ENCODE measurements at regions not wholly inside any gene's neighbourhood (a gene's known extent, or its start where the extent isn't known, plus 50 kb on each side); places are given as distances from the start of the nearest gene placed in this dataset.

DNA sequence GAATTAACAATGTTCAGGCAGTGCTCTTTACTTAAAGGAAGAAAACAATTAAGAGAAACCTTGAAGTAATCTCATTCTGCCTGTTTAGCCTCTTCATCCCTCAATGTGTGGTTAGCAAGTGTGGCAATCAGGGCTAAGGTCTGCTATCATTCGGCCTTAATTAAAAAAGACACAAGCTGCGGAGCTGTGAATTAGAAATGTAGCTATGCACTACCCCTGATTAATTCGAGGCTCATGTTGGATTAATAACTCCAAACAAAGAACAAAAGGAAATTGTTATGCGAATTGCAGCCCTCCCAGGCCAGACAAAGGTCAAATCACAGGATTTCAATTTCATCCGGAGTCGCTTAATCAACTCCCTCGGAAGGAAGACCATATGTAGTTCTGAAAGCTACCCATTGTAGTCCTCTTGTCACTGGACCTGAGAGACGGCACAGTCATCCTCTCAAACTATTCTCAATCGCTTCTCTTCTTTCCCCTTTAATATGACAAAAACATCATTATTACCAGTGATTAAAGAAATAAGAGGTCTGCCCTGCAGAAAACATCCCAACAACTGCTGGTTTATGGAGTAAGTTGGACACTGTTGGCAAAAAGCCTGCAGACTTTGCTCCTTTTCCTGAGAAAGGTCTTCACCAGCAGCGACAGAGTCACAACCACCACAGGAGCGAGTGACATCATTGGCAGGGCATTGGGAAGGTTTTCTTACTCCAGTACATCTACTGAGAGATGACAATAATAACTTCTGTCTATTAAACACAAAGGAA is 71.1 kb upstream of the SOX5 start:
- ATAC-seq (no peak), DNase-seq (ENCODE audit: low read depth, low spot score) (no peak)
- Histone ChIP-seq H3K4me1 (ENCODE audit: control insufficient read depth, insufficient read depth, low read length) (no peaks in the 10 kb centered on the region), H3K9me3 (ENCODE audit: control insufficient read depth, insufficient read depth, low read depth, low read length) (no peaks in the 10 kb centered on the region), H3K27ac (ENCODE audit: low read length) (no peak overlapping the region), H3K4me3 (ENCODE audit: low read depth in 2 of 2, low read length in 2 of 2) (no peak overlapping the region), H3K27me3 (ENCODE audit: control insufficient read depth, insufficient read depth, low read length) (no peaks in the 10 kb centered on the region), H3K36me3 (ENCODE audit: control insufficient read depth, insufficient read depth, low read length) (no peaks in the 10 kb centered on the region)
- TF ChIP-seq SIN3A (IDR thresholded peaks at IDR 0.05; ENCODE audit: borderline replicate concordance, insufficient read depth, low read depth, low read length) (no peak), TCF7L2 (IDR thresholded peaks at IDR 0.05; ENCODE audit: low read depth, low read length) (no peak)
- ChIA-PET POLR2A (no interaction called here), CTCF (no interaction called here)
- intact Hi-C loops (cut with micrococcal nuclease; ENCODE audit: unreplicated experiment) = no loop called here
- no TSS peak for BruUV-seq (replicated peaks)
- in situ Hi-C loops (cut with HindIII; ENCODE audit: low pct_unique_long_range_greater_than_20kb, low sequenced_read_pairs) = no loop called here

DNA sequence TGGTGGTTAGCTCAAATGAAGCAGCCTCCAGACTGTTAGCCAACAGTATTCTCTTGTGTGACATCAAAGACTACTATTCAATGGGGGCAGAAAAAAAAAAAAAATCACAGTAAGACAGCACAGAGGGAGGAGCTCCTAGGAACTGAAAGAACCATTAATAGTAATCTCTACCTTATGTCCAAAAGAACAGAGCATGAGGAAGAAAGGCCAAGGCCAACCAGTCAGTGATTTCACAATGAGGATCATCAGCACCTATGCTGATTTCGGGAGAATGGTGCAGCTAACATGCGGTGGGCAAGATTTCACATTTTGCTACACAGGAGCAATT is 66.3 kb upstream of the SOX5 start:
- no TSS peak for BruUV-seq (replicated peaks)
- Histone ChIP-seq H3K36me3 (ENCODE audit: control insufficient read depth, insufficient read depth, low read length) (no peaks in the 10 kb centered on the region), H3K4me1 (ENCODE audit: control insufficient read depth, insufficient read depth, low read length) (no peaks in the 10 kb centered on the region), H3K27ac (ENCODE audit: low read length) (no peak overlapping the region), H3K4me3 (ENCODE audit: low read depth in 2 of 2, low read length in 2 of 2) (no peak overlapping the region), H3K27me3 (ENCODE audit: control insufficient read depth, insufficient read depth, low read length) (no peaks in the 10 kb centered on the region), H3K9me3 (ENCODE audit: control insufficient read depth, insufficient read depth, low read depth, low read length) (no peaks in the 10 kb centered on the region)
- no peak for DNase-seq (ENCODE audit: low read depth, low spot score)
- ChIA-PET CTCF (no interaction called here), POLR2A (no interaction called here)
- ATAC-seq = no peak
- intact Hi-C loops (cut with micrococcal nuclease; ENCODE audit: unreplicated experiment) = no loop called here
- in situ Hi-C loops (cut with HindIII; ENCODE audit: low pct_unique_long_range_greater_than_20kb, low sequenced_read_pairs) = no loop called here
- TF ChIP-seq, protein P1, sequence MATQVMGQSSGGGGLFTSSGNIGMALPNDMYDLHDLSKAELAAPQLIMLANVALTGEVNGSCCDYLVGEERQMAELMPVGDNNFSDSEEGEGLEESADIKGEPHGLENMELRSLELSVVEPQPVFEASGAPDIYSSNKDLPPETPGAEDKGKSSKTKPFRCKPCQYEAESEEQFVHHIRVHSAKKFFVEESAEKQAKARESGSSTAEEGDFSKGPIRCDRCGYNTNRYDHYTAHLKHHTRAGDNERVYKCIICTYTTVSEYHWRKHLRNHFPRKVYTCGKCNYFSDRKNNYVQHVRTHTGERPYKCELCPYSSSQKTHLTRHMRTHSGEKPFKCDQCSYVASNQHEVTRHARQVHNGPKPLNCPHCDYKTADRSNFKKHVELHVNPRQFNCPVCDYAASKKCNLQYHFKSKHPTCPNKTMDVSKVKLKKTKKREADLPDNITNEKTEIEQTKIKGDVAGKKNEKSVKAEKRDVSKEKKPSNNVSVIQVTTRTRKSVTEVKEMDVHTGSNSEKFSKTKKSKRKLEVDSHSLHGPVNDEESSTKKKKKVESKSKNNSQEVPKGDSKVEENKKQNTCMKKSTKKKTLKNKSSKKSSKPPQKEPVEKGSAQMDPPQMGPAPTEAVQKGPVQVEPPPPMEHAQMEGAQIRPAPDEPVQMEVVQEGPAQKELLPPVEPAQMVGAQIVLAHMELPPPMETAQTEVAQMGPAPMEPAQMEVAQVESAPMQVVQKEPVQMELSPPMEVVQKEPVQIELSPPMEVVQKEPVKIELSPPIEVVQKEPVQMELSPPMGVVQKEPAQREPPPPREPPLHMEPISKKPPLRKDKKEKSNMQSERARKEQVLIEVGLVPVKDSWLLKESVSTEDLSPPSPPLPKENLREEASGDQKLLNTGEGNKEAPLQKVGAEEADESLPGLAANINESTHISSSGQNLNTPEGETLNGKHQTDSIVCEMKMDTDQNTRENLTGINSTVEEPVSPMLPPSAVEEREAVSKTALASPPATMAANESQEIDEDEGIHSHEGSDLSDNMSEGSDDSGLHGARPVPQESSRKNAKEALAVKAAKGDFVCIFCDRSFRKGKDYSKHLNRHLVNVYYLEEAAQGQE (IDR thresholded peaks at IDR 0.05; ENCODE audit: insufficient read depth in 1 of 2, low read depth in 2 of 2, low read length in 1 of 2) = no peak
- TF ChIP-seq CTCF (IDR thresholded peaks at IDR 0.05) (no peak), POLR2AphosphoS5 (IDR thresholded peaks at IDR 0.05; ENCODE audit: low read depth, low read length) (no peak), TCF7L2 (IDR thresholded peaks at IDR 0.05; ENCODE audit: low read depth, low read length) (no peak), SIN3A (IDR thresholded peaks at IDR 0.05; ENCODE audit: borderline replicate concordance, insufficient read depth, low read depth, low read length) (no peak)

Data from Panc1 (cell line).